ENCODE measurements at regions not wholly inside any gene's neighbourhood (a gene's known extent, or its start where the extent isn't known, plus 50 kb on each side); places are given as distances from the start of the nearest gene placed in this dataset.

DNA sequence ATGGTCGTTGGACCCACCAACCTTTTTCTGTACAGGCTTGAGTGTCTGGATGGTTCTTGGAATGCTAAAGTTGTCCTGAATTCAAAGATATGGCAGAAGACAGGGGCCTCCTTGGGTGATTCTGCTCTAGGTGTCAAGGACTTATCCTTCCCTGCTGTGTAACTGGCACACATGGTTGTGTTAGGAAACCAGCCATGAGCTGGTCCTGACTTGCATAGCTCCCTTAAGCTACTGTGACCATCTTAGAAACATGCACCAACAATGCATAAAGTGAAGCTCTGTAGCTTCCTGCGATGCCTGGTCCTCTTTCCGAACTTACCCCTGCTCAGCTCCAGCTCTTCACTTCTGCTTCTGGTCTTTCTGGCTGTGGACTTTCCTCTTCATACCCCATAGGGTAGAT lies 224.6 kb downstream of the TLE4 start:
- Histone ChIP-seq H3K4me3 (ENCODE audit: low read length) (no peak overlapping the region), H3K27ac (ENCODE audit: low read depth, low read length) (no peak overlapping the region), H3K36me3 (ENCODE audit: insufficient read depth, low read length) (no peaks in the 10 kb centered on the region), H3K4me1 (ENCODE audit: insufficient read depth, low read length) (no peaks in the 10 kb centered on the region), H3K27me3 (ENCODE audit: insufficient read depth, low read length, poor library complexity, severe bottlenecking) (no peaks in the 10 kb centered on the region), H3K9me3 (ENCODE audit: low read length) (no peaks in the 10 kb centered on the region)
- ChIA-PET POLR2A (no interaction called here), CTCF (no interaction called here)
- Mint-ChIP-seq H3K9me3 (peaks cover 0 to 2% (median 0%) of the 10 kb centered on the region in 5 donors), H3K27me3 (no peaks in the 10 kb centered on the region), H3K4me3 (no peak overlapping the region), H3K27ac (no peak overlapping the region), H3K4me1 (no peaks in the 10 kb centered on the region), H3K36me3 (no peaks in the 10 kb centered on the region)
- DNase-seq, result no peak

DNA sequence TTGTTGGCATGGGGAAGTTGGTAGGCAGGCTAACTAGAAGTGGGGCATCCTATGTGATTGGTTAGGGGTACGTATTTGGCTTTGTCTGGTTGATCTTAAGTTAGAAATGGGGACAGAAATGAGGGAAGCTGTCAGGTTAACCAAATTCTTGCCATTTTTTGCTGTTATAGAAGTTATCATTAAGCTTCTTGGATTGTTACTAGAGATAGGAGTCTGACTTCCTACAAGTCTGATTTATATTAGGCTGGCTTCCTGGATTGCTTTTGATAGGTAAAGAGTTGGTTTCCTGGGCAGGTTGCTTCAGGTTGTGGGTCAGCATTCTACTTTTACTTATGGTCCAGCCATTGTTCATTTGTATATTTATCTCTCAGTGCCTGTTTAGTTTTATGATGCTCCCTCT lies 216.9 kb downstream of the TLE4 start:
- Mint-ChIP-seq H3K27me3 (no peaks in the 10 kb centered on the region), H3K27ac (no peak overlapping the region), H3K9me3 (peaks cover 7 to 16% (median 8%) of the 10 kb centered on the region in 5 donors), H3K4me1 (no peaks in the 10 kb centered on the region), H3K4me3 (no peak overlapping the region), H3K36me3 (peaks cover 0 to 14% (median 2%) of the 10 kb centered on the region in 3 donors)
- CTCF ChIA-PET, result no interaction called here
- H3K36me3 ChIP-seq (ENCODE audit: insufficient read depth, low read length), result no peaks in the 10 kb centered on the region
- DNase-seq, result no peak
- no peaks in the 10 kb centered on the region for H3K27me3 ChIP-seq (ENCODE audit: insufficient read depth, low read length, poor library complexity, severe bottlenecking)
- H3K4me1 ChIP-seq (ENCODE audit: insufficient read depth, low read length), result no peaks in the 10 kb centered on the region
- H3K4me3 ChIP-seq (ENCODE audit: low read length), result no peak overlapping the region
- H3K9me3 ChIP-seq (ENCODE audit: low read length), result no peaks in the 10 kb centered on the region
- POLR2A ChIA-PET, result no interaction called here
- no peak overlapping the region for H3K27ac ChIP-seq (ENCODE audit: low read depth, low read length)

DNA sequence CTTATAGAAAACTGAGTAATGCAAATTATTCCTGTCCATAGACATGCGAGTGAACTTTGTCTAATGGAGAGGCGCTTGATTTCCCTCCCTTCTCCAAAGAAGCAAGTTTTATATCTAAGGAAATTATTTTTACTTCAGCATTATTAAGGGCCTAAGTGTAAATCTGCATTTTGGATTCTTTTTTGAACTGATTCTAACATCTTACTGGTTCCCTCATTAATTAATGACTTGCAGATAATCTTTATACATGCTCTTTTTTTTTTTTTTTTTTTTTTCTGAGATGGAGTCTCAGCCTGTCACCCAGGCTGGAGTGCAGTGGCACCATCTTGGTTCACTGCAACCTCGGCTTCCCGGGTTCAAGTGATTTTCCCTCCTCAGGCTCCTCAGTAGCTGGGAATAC lies 209.5 kb downstream of the TLE4 start:
- H3K36me3 Mint-ChIP-seq, result peaks cover 0 to 17% (median 0%) of the 10 kb centered on the region in 3 donors
- no peaks in the 10 kb centered on the region for H3K9me3 ChIP-seq (ENCODE audit: low read length)
- H3K4me3 ChIP-seq (ENCODE audit: low read length), result no peak overlapping the region
- DNase-seq, result no peak
- no peak overlapping the region for H3K27ac Mint-ChIP-seq
- H3K27ac ChIP-seq (ENCODE audit: low read depth, low read length), result no peak overlapping the region
- no peaks in the 10 kb centered on the region for H3K27me3 ChIP-seq (ENCODE audit: insufficient read depth, low read length, poor library complexity, severe bottlenecking)
- no peaks in the 10 kb centered on the region for H3K4me1 Mint-ChIP-seq
- no peaks in the 10 kb centered on the region for H3K36me3 ChIP-seq (ENCODE audit: insufficient read depth, low read length)
- no peaks in the 10 kb centered on the region for H3K27me3 Mint-ChIP-seq
- POLR2A ChIA-PET, result no interaction called here
- CTCF ChIA-PET, result no interaction called here
- H3K4me1 ChIP-seq (ENCODE audit: insufficient read depth, low read length), result no peaks in the 10 kb centered on the region
- H3K9me3 Mint-ChIP-seq, result no peaks in the 10 kb centered on the region
- H3K4me3 Mint-ChIP-seq, result no peak overlapping the region

DNA sequence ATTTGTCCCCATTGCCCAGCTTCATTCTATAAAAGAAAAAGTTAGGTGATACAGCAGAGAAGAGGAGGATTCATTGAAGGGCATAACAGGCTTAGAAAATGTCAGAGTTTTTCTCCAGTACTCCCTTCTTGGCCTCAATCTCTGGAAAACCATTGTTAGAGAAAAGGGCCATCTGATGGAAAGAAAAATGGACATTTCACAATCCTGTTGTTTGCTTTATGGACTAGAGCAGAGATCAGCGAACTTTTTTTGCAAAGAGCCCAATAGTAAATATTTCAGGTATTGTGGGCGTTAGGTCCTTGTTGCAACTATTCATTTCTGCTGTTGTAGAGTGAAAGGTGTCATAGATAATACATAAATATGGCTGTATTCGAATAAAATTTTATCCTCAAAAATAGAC lies 208.8 kb downstream of the TLE4 start:
- CTCF ChIA-PET, result no interaction called here
- H3K27ac ChIP-seq (ENCODE audit: low read depth, low read length), result no peak overlapping the region
- no peaks in the 10 kb centered on the region for H3K27me3 Mint-ChIP-seq
- DNase-seq, result no peak
- H3K4me3 Mint-ChIP-seq, result no peak overlapping the region
- peaks cover 0 to 17% (median 0%) of the 10 kb centered on the region in 3 donors for H3K36me3 Mint-ChIP-seq
- no peaks in the 10 kb centered on the region for H3K4me1 Mint-ChIP-seq
- H3K27ac Mint-ChIP-seq, result no peak overlapping the region
- H3K27me3 ChIP-seq (ENCODE audit: insufficient read depth, low read length, poor library complexity, severe bottlenecking), result no peaks in the 10 kb centered on the region
- no peak overlapping the region for H3K4me3 ChIP-seq (ENCODE audit: low read length)
- POLR2A ChIA-PET, result no interaction called here
- H3K9me3 Mint-ChIP-seq, result no peaks in the 10 kb centered on the region
- H3K4me1 ChIP-seq (ENCODE audit: insufficient read depth, low read length), result no peaks in the 10 kb centered on the region
- no peaks in the 10 kb centered on the region for H3K9me3 ChIP-seq (ENCODE audit: low read length)
- no peaks in the 10 kb centered on the region for H3K36me3 ChIP-seq (ENCODE audit: insufficient read depth, low read length)

GRCh38 chr9:79779901-79780300 lies 208.1 kb downstream of the TLE4 start:
- no peak for DNase-seq
- no peak overlapping the region for H3K4me3 Mint-ChIP-seq
- H3K27ac ChIP-seq (ENCODE audit: low read depth, low read length), result no peak overlapping the region
- peaks cover 0 to 17% (median 0%) of the 10 kb centered on the region in 3 donors for H3K36me3 Mint-ChIP-seq
- H3K27ac Mint-ChIP-seq, result no peak overlapping the region
- H3K9me3 ChIP-seq (ENCODE audit: low read length), result no peaks in the 10 kb centered on the region
- H3K4me3 ChIP-seq (ENCODE audit: low read length), result no peak overlapping the region
- H3K27me3 Mint-ChIP-seq, result no peaks in the 10 kb centered on the region
- CTCF ChIA-PET, result no interaction called here
- H3K4me1 ChIP-seq (ENCODE audit: insufficient read depth, low read length), result no peaks in the 10 kb centered on the region
- H3K9me3 Mint-ChIP-seq, result no peaks in the 10 kb centered on the region
- H3K27me3 ChIP-seq (ENCODE audit: insufficient read depth, low read length, poor library complexity, severe bottlenecking), result no peaks in the 10 kb centered on the region
- no peaks in the 10 kb centered on the region for H3K36me3 ChIP-seq (ENCODE audit: insufficient read depth, low read length)
- POLR2A ChIA-PET, result no interaction called here
- no peaks in the 10 kb centered on the region for H3K4me1 Mint-ChIP-seq

GRCh38 chr9:79778581-79778980 lies 206.8 kb downstream of the TLE4 start:
- Mint-ChIP-seq H3K4me1 (no peaks in the 10 kb centered on the region), H3K9me3 (no peaks in the 10 kb centered on the region), H3K4me3 (no peak overlapping the region), H3K36me3 (peaks cover 0 to 11% (median 0%) of the 10 kb centered on the region in 3 donors), H3K27me3 (no peaks in the 10 kb centered on the region), H3K27ac (no peak overlapping the region)
- no peak overlapping the region for H3K4me3 ChIP-seq (ENCODE audit: low read length)
- no peaks in the 10 kb centered on the region for H3K27me3 ChIP-seq (ENCODE audit: insufficient read depth, low read length, poor library complexity, severe bottlenecking)
- ChIA-PET CTCF (no interaction called here), POLR2A (no interaction called here)
- no peak for DNase-seq
- H3K9me3 ChIP-seq (ENCODE audit: low read length), result no peaks in the 10 kb centered on the region
- no peaks in the 10 kb centered on the region for H3K36me3 ChIP-seq (ENCODE audit: insufficient read depth, low read length)
- H3K4me1 ChIP-seq (ENCODE audit: insufficient read depth, low read length), result no peaks in the 10 kb centered on the region
- H3K27ac ChIP-seq (ENCODE audit: low read depth, low read length), result no peak overlapping the region

DNA sequence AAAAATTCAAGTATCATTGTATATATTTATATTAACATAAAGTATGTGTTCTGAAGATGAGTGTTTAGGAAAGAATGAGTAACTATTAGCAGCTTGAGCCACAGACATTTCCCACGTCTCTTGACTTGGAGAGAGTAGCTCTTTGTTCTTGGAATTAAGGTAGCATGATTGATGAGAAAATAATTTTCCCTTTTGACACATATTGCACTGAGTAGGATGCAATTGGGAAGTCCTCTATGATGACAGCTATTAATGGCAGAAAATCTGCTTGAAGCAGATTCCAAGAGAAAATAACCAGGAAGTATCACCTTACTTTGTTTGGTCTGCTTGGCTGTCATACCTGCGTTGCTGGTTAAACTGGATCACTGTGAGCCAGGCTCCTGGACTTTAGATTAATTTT lies 204.8 kb downstream of the TLE4 start:
- Mint-ChIP-seq H3K27me3 (peaks cover 0 to 6% of the 10 kb centered on the region in 2 donors), H3K4me3 (no peak overlapping the region), H3K27ac (no peak overlapping the region), H3K9me3 (no peaks in the 10 kb centered on the region), H3K4me1 (no peaks in the 10 kb centered on the region), H3K36me3 (no peaks in the 10 kb centered on the region)
- Histone ChIP-seq H3K27ac (ENCODE audit: low read depth, low read length) (no peak overlapping the region), H3K36me3 (ENCODE audit: insufficient read depth, low read length) (no peaks in the 10 kb centered on the region), H3K4me3 (ENCODE audit: low read length) (no peak overlapping the region), H3K27me3 (ENCODE audit: insufficient read depth, low read length, poor library complexity, severe bottlenecking) (no peaks in the 10 kb centered on the region), H3K9me3 (ENCODE audit: low read length) (no peaks in the 10 kb centered on the region), H3K4me1 (ENCODE audit: insufficient read depth, low read length) (no peaks in the 10 kb centered on the region)
- DNase-seq, result no peak
- ChIA-PET CTCF (no interaction called here), POLR2A (no interaction called here)
